ENCODE measurements at regions not wholly inside any gene's neighbourhood (a gene's known extent, or its start where the extent isn't known, plus 50 kb on each side); places are given as distances from the start of the nearest gene placed in this dataset.
A peak's percentile ranks its signal among the peaks of the same experiment; 100 is the strongest.

GRCh38 chr6:100171533-100172321 lies 177.7 kb upstream of the MCHR2 start:
- peak overlapping the region; percentile 33 for H3K9ac ChIP-seq
- H3K36me3 ChIP-seq (ENCODE audit: insufficient read depth): no peaks in the 10 kb centered on the region
- no peaks in the 10 kb centered on the region for H3K27me3 ChIP-seq (ENCODE audit: insufficient read depth, low read depth)
- TF ChIP-seq CTCF (conservative IDR thresholded peaks at IDR 0.05; ENCODE audit: low read depth, low read length): no peak
- H2AFZ ChIP-seq (ENCODE audit: low read depth): peak overlapping the region; percentile 11; the same call in 1 of the 2 replicates
- H3K79me2 ChIP-seq (ENCODE audit: insufficient read depth, low read depth): no peaks in the 10 kb centered on the region
- H3K4me3 ChIP-seq (IDR thresholded peaks at IDR 0.05; ENCODE audit: insufficient read depth, low read depth, low read length): no peak overlapping the region
- peak overlapping the region; percentile 71 for H3K27ac ChIP-seq
- H4K20me1 ChIP-seq (ENCODE audit: insufficient read depth): no peaks in the 10 kb centered on the region
- H3K4me2 ChIP-seq: peak overlapping the region; percentile 59
- peaks cover 76% of the 10 kb centered on the region for H3K4me1 ChIP-seq (ENCODE audit: low read depth, poor library complexity, severe bottlenecking)

DNA sequence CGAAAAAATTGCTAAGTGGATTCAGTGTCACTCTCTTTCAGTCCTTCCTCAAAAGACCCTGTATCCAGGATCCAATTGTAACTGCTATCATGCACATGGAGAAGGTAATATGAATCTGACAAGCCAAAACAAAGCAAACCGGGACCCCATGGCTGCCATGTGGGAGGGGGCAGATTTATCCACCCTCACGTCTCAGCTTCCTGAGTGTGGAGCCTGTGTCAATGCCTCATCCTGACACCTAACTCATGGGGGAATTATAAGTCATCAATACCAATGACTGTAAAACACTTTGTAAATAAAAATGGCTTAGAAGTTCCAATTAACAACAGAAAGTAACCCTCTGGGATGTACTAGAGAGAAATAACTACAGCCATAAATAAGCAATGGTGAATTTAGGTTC lies 174.1 kb upstream of the MCHR2 start:
- Histone ChIP-seq H3K9ac (no peak overlapping the region), H3K4me2 (no peak overlapping the region), H3K27ac (no peak overlapping the region), H2AFZ (ENCODE audit: low read depth) (no peak overlapping the region), H3K36me3 (ENCODE audit: insufficient read depth) (no peaks in the 10 kb centered on the region), H3K4me3 (IDR thresholded peaks at IDR 0.05; ENCODE audit: insufficient read depth, low read depth, low read length) (no peak overlapping the region), H3K79me2 (ENCODE audit: insufficient read depth, low read depth) (no peaks in the 10 kb centered on the region), H3K27me3 (ENCODE audit: insufficient read depth, low read depth) (no peaks in the 10 kb centered on the region), H3K4me1 (ENCODE audit: low read depth, poor library complexity, severe bottlenecking) (peaks cover 43% of the 10 kb centered on the region), H4K20me1 (ENCODE audit: insufficient read depth) (no peaks in the 10 kb centered on the region)
- TF ChIP-seq CTCF (conservative IDR thresholded peaks at IDR 0.05; ENCODE audit: low read depth, low read length): no peak

DNA sequence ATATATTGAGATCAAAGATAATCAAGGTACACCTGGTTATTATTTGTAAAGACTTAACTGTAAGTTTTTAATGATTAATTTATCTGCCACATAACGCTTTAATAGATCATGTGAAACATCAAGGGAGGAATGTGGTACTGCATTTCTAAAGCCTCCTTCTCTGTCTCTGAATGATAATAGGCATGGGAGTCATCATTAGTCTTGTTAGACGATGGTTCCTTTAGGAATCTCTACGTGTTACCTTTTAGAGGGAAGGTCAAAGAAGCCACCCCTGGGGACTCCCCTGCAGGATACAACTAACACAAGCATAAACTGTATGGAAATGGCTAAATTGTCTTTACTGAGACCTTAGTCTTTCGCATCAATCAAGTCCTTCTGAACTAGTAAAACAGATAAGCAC lies 173.6 kb upstream of the MCHR2 start:
- no peak overlapping the region for H2AFZ ChIP-seq (ENCODE audit: low read depth)
- H4K20me1 ChIP-seq (ENCODE audit: insufficient read depth): no peaks in the 10 kb centered on the region
- H3K27ac ChIP-seq: no peak overlapping the region
- no peak overlapping the region for H3K4me3 ChIP-seq (IDR thresholded peaks at IDR 0.05; ENCODE audit: insufficient read depth, low read depth, low read length)
- H3K27me3 ChIP-seq (ENCODE audit: insufficient read depth, low read depth): no peaks in the 10 kb centered on the region
- H3K9ac ChIP-seq: no peak overlapping the region
- H3K4me1 ChIP-seq (ENCODE audit: low read depth, poor library complexity, severe bottlenecking): peaks cover 37% of the 10 kb centered on the region
- no peak overlapping the region for H3K4me2 ChIP-seq
- TF ChIP-seq CTCF (conservative IDR thresholded peaks at IDR 0.05; ENCODE audit: low read depth, low read length): no peak
- no peaks in the 10 kb centered on the region for H3K36me3 ChIP-seq (ENCODE audit: insufficient read depth)
- no peaks in the 10 kb centered on the region for H3K79me2 ChIP-seq (ENCODE audit: insufficient read depth, low read depth)

GRCh38 chr6:100166956-100167355 lies 172.9 kb upstream of the MCHR2 start:
- Histone ChIP-seq H3K9ac (no peak overlapping the region), H3K79me2 (ENCODE audit: insufficient read depth, low read depth) (no peaks in the 10 kb centered on the region), H3K4me3 (IDR thresholded peaks at IDR 0.05; ENCODE audit: insufficient read depth, low read depth, low read length) (no peak overlapping the region), H3K27ac (no peak overlapping the region), H3K36me3 (ENCODE audit: insufficient read depth) (no peaks in the 10 kb centered on the region), H3K4me2 (no peak overlapping the region), H2AFZ (ENCODE audit: low read depth) (no peak overlapping the region), H3K4me1 (ENCODE audit: low read depth, poor library complexity, severe bottlenecking) (peaks cover 31% of the 10 kb centered on the region), H4K20me1 (ENCODE audit: insufficient read depth) (no peaks in the 10 kb centered on the region), H3K27me3 (ENCODE audit: insufficient read depth, low read depth) (no peaks in the 10 kb centered on the region)
- no peak for TF ChIP-seq CTCF (conservative IDR thresholded peaks at IDR 0.05; ENCODE audit: low read depth, low read length)

Data from KMS-11 (cell line).